GM19239 (cell line): ENCODE measurements at regions not wholly inside any gene's neighbourhood (a gene's known extent, or its start where the extent isn't known, plus 50 kb on each side); places are given as distances from the start of the nearest gene placed in this dataset.
"Not testable (repeated sequence)": the region's sequence is repeated elsewhere in the genome, so short reads cannot be mapped to it uniquely, and the experiment has no call there.

Experiments used
- DNase-seq: peaks from one replicate; pipeline ENCODE4 v3.0.0; 2011; ENCODE audit warnings: low spot score; ENCODE audit not compliant: insufficient read length
- FAIRE-seq: peaks from 2 replicates; lab custom pipeline; 2011; peaks lifted over from hg19 to GRCh38; lab: Jason Lieb, UNC

DNA sequence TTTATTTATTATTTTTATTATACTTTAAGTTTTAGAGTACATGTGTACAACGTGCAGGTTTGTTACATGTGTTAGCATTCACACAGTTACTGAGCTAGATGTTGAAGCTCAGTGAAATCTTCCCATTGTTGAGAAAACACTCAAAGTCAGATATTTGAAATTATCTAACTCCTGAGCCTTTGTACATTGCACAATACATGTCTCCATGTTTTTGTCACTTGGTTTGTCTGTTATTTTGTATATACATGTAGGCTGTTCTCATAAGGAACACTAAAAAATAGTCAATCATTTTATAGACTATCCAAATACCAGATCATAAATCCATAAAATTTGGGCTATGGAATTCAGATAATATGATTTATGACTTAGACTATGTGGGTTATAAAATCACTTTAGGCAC, 1126.5 kb downstream of the NSUN3 start:
- DNase-seq (no peak), FAIRE-seq (no peak)

GRCh38 chr3:95197661-95198060, 1134.8 kb downstream of the NSUN3 start:
- DNase-seq (no peak), FAIRE-seq (no peak)

- FAIRE-seq (no peak), DNase-seq (no peak)
Observed at GRCh38 chr3:95200384-95200783, 1137.5 kb downstream of the NSUN3 start.

DNA sequence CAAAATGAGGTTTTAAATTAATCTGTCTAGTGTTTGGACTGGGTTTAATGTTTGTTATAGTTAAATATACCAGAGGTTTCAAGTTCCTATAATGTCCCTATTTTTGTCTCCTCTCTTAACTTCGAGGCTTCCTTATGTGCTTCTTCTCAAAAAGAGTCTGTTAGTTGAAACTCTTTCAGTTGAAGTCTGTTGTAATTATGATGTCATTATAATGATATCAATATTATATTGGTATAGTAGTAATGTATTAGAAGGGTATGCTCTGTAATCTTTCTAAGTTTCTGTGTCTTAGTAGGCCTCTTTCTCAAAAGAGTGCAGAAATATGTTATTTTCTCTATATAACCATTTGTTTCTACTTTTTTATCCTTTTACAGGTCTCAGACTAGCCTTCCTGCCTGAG, 1148.0 kb downstream of the NSUN3 start:
- FAIRE-seq, result no peak
- DNase-seq, result no peak

DNA sequence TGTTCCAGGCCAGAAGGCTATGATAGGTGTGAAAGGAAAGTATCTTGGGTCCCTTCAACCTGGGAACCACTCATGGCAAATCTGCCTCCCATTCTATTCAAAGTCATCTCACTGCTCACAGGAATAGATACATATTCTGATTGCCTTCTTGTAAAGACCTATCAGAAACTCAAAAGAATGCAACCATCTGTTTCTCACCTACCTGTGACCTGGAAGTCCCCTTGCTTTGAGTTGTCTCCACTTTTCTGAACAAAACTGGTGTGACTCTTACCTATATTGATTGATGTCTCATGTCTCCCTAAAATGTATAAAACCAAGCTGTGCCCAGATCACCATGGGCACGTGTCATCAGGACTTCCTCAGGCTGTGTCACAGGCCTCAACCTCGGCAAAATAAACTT, 1149.3 kb downstream of the NSUN3 start:
- DNase-seq (no peak), FAIRE-seq (no peak)

DNA sequence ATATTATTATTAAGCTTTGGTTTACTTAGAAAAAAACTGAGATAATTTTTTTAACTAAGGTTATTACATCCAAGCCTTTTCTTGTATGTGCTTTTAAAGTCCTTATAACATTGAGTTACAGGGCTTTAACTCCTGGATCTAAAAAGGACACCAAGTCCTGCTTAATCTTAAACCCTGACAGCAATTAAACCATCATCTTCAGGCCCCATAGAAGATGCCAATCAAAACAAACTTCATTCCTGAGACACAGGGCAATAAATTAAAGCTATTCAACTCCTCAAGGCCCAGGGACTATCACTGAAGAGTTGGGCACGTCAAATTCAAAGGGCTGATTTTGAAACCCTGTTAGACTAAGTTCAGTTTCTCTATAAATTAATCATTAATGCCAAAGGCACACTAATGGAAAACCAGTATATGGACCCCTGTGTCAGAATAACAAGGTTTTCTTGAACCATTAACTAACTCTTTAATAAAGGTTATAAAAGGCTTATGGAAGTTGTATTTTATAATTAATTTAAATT, 1152.6 kb downstream of the NSUN3 start:
- FAIRE-seq (no peak), DNase-seq (no peak)

GRCh38 chr3:95217661-95218060, 1154.8 kb downstream of the NSUN3 start:
- no peak for DNase-seq
- FAIRE-seq, result no peak

DNA sequence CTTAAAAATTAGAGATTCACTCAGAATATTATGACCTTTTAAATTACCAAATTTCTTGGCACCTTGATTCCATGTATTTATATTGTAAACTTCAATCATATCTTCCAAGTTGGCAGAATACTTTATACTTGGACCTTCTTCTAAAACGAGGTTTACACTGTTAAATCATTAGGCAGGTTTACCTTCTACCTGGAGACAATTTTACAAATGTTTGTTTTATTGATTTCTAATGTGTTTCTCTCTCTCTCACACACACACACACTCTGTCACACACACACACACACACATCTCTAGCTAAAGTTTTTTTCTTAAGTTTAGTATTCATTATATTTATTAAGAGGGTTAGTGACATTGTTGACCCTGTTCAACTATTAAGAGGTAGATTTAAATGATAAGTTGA, 1155.6 kb downstream of the NSUN3 start:
- no peak for DNase-seq
- FAIRE-seq, result no peak

- FAIRE-seq, result no peak
Observed at GRCh38 chr3:95226437-95226836, 1163.6 kb downstream of the NSUN3 start.

DNA sequence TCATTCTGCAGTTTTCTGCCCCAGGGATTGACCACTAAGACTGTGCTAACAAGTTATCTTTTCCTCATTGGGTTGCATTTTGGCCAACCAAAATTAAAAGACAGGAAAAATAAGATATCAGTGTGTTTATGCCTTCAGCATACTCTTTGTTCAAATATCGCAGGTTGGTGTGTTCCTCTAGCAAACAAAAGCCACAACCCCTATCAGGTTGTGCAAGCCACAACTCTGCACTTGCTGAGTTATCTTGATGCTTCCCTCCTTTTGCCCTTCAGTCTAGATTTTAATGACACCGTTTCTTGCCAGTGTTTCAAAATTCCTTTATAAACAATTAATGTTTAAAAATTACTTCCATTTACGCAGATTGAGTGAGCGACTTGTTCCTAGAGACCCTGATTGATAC, 1164.2 kb downstream of the NSUN3 start:
- FAIRE-seq, result no peak
- no peak for DNase-seq

More at GRCh38 chr3:95226437-95226836, 1163.6 kb downstream of the NSUN3 start:
- DNase-seq, result no peak

DNA sequence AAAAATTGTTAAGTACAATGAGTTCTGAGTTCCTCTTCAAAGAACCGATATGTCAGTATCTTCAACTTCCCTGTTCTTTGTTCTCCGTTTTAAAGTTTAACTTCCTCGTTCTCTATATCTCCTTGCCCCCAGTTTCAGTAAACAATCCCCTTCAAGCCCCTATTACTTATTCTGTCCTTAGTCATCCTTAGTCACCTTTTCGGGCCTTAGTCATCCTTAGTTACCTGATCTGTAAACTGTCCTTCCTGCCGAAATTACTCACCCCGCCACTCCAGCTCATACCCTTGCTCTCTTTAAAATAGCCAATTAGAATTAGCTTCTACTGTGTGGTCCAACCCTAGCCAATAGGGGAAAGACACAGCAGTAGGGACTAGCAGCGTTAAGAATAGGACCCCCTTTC, 1165.6 kb downstream of the NSUN3 start:
- FAIRE-seq, result no peak
- DNase-seq, result no peak

GRCh38 chr3:95235916-95236315, 1173.1 kb downstream of the NSUN3 start:
- DNase-seq, result no peak
- FAIRE-seq, result no peak

DNA sequence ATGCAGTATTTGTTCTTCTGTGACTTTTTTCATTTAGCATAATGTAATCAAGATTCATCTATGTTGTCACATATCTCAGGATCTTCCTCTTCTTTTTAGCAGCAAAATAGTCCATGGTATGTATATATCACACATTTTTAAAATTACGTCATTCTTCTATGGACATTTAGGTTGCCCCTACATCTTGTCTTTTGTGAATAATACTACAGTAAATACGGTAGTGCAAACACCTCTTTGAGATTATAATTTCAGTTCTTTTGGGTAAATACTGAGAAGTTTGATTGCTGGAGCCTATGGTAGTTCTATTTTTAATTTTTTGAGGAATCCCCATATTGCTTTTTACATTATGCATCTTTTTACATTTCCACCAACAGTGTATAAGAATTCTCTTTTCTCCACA, 1174.9 kb downstream of the NSUN3 start:
- DNase-seq, result no peak
- FAIRE-seq, result no peak

DNA sequence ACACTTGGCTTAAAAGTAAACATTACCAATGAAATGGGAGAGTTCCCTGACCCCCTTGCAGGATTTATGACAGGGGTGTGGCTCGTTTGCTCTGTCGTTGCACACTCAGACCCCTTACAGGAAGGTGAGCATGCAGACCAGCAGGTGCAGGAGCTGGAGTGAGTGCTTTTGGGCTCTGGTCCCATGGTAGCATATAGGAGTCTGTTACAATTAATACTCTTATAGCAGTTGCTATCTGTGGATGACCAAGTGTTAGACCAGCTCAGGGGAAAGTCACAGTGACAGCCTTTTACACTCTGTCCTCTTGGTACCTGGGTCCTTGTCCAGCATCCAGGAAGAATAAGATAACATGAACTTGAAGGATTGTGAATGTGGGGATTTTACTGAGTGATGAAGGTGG, 1177.5 kb downstream of the NSUN3 start:
- FAIRE-seq (no peak), DNase-seq (no peak)

DNA sequence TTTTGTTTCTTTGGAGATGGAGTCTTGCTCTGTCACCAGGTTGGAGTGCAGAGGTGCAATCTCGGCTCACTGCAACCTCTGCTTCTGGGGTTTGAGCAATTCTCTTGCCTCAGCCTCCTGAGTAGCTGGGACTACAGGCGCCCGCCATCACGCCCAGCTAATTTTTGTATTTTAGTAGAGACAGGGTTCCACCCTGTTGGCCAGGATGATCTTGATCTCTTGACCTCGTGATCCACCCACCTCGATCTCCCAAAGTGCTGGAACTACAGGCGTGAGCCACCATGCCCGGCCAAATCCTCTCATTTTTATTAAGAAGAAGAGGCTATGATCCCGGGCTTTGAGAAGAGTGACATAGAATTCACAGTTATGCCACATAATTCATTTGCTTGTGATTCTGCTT, 1178.4 kb downstream of the NSUN3 start:
- not testable (repeated sequence) for FAIRE-seq, DNase-seq

DNA sequence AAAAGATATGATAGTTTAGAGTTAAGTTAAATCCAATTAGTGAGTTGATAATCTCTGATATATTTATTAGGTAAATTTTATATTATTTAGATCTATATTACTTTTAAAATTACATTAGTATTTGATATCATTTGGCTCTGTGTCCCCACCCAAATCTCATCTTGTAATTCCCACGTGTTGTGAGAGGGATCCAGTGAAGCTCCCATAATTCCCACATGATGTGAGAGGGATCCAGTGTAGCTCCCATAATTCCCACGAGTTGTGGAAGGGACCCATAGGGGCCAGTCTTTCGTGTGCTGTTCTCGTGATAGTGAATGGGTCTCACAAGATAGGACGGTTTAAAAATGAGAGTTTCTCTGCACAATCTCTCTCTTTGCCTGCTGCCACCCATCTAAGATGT, 1183.6 kb downstream of the NSUN3 start:
- no peak for FAIRE-seq
- DNase-seq, result no peak

- no peak for DNase-seq
- FAIRE-seq, result no peak
Observed at GRCh38 chr3:95254061-95254460, 1191.2 kb downstream of the NSUN3 start.

DNA sequence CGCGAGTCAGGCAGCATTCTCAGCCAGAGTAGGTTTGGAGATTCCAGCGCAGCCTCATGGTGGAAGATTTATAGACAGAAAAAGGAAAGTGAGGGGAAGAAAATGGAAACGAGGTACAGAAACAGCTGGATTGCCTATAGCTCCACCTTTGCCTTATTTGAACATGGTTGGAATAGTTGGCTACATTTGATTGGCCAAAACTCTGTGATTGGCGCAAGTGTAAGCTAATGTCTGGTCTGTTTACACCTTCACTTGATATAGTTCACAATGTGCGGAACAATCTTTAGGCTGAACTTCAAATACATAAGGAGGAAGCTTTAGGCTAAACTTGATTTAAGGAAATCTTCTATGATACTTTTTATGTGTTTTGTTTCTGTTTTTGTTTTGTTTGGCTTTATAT, 1191.9 kb downstream of the NSUN3 start:
- FAIRE-seq (no peak), DNase-seq (no peak)

DNA sequence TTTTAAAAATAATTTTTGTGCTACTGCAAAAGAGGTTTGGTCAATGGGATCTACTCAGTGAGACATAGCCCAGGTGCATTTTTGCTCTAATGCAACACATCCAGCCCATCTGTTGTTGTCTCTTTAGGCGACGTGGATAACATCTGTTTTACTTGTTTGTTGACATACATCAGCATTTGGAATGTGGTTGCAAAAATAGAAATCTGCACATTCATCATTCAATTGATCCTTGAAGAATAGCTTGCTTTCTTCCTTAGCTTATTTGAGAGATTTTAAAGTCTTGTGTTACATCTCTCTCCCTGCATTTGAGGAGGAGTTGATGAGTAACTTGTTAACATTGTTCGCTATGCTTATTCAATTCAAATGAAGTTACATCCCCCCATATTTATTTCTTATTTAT, 1202.3 kb downstream of the NSUN3 start:
- DNase-seq, result no peak
- no peak for FAIRE-seq

GRCh38 chr3:95271395-95271794, 1208.5 kb downstream of the NSUN3 start:
- no peak for FAIRE-seq
- no peak for DNase-seq

- FAIRE-seq (no peak), DNase-seq (no peak)
Observed at GRCh38 chr3:95272166-95272565, 1209.3 kb downstream of the NSUN3 start.

GRCh38 chr3:95272781-95273180, 1209.9 kb downstream of the NSUN3 start:
- no peak for DNase-seq
- FAIRE-seq, result no peak

GRCh38 chr3:95277613-95278012, 1214.8 kb downstream of the NSUN3 start:
- DNase-seq (no peak), FAIRE-seq (no peak)
